HG02870 (cell line): ENCODE measurements at regions not wholly inside any gene's neighbourhood (a gene's known extent, or its start where the extent isn't known, plus 50 kb on each side); places are given as distances from the start of the nearest gene placed in this dataset.
A peak's percentile ranks its signal among the peaks of the same experiment; 100 is the strongest.

Source experiments
- ATAC-seq: cut with Tn5 transposase; IDR thresholded peaks from one replicate; pipeline ENCODE4 v1.9.1; 2021; ENCODE audit warnings: mild to moderate bottlenecking, moderate library complexity; ENCODE audit not compliant: unreplicated experiment

DNA sequence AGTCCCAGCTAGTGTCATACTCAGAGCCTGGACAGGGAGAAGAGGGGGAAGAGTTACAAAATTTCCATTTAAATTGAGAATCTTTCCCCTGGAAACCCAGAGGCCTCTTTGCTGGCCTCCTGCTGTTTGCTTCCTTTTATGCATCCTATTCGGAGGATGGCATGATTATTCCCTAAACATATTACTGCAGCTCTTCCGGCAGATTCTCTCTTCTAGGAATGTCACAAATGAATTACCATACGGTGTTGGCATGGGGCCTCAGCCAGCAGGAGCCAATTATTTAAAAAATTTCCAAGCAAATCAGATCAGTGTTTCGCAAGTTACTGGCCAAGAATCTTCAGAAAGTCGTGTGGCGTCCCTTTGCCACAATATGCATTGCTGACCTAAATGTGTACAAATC lies 326.7 kb upstream of the NCAM1 start:
- ATAC-seq: no peak

DNA sequence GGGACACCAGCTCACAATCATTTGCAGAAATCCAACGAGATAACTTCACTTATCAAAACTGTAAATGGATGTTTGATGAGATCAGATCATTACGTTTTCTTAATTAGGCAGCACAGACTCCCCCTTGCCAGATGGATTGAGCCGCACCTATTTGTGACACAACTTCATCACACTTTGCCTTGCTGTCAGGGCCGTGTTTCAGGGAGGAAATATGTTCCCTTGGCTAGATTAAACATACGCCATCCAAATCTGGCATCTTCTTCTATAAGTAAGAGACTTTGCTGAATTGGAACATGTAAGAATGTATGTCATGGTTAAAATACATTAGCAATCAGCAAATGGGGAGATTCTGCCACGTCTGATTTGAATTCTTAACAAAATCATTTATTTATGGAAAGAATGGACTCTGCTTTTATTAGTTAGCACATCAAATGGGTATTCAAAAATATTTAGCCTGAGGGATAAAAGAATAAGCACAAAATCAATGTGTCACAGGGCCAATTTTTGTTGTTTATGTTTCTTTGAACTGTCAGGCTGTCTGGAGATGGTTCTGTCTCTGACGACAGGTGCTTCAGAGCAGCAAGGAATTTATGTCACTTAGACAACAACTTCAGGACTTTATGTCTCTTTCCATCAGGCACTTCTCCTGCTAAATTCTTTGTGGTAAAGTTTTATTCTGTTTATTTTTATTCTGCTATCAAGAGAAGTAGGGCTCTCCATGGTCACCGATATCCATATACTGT lies 326.1 kb upstream of the NCAM1 start:
- ATAC-seq: no peak

DNA sequence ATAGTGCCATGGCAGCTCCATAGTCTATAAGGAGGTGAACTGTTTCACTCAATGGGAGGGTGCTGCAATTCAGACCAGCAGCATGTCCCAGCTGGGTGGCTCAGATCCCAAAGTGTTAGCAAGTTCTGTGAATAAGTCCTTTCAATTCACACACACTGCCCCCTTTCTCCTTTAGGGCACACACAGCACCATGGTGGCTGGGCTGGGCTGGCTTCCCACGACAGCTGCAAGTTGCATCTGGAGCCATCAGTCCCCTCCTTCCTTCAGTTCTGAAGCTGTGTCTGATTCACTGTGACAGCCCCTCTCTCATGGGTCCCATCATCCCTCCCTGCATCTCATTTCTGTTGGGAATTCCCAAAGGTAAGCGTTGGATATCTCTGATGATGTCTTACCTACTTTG lies 324.1 kb upstream of the NCAM1 start:
- ATAC-seq: no peak

DNA sequence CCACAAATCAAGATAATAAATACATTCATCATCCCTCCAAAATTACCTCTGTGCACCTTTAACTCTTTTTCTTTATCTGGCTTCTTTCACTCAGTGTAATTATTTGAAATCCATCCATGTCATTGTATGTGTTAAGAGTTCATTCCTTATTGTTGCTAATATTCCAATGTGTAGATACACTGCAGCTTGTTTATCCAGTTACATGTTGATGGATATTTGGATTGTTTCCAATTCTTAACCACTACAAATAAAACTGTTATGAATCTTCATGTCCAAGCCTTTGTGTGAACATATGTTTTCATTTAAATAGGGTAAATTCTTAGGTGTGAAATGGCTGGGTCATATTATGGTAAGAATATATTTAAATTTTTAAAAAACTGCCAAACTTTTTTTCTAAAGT lies 323.3 kb upstream of the NCAM1 start:
- no peak for ATAC-seq

DNA sequence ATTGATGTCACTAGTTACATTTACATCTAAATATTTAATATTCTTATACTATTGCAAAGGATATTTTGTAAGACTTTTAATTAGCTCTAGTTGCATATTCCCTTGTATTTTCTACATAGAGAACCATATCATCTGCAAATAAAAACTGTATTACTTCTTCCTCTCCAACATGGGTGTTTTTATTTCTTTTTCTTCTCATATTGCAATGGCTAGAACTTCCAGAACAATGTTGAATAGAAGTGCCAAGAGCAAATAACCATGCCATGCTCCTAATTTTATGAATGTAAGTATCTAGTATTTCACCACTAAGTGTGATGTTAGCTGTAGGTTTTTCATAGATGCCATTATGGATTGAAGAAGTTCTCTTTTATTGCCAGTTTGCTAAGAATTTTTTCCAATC lies 321.8 kb upstream of the NCAM1 start:
- ATAC-seq: no peak

- ATAC-seq: no peak
These were observed 317.8 kb upstream of the NCAM1 start for GRCh38 chr11:112643416-112643815.

- peak; percentile 91 for ATAC-seq
These were observed 316.6 kb upstream of the NCAM1 start for GRCh38 chr11:112644410-112645131.

DNA sequence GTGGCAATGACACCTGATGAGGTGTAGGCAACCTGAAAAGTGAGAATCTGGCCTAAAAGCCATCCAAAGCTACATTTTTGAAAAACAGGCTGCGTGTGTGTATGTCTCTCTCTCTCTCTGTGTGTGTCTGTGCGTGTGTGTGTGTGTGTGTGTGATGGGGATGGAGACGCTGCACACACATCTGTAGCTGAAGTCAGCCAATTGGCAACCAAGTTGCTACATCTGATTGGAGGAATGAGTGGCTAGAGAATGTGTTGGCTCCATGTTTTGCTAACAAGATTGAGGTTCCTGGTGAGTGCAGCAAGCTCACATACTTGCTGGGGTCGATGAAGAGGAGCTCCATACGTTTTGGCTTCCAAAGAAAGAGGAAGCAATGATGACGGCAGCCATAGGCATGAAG lies 311.4 kb upstream of the NCAM1 start:
- no peak for ATAC-seq

DNA sequence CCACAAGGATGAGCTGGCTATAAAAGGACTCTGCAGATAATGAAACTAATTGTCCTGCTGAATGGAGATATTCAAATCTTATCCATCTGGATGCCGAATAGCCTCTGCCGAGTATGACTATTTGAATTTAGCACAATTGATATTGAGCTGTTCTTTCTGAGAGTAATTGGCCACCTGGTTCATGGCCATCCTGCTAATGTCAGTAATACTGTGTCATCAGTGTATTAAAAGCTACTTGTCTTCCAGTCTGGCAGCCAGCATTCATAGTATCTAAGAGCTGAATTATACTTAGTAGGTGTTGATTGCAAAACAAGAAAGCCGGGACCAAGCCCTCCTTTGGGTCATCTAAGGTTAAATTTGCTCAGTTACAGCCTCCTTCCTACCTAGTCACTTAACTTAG lies 310.7 kb upstream of the NCAM1 start:
- no peak for ATAC-seq

GRCh38 chr11:112651386-112651785 lies 309.8 kb upstream of the NCAM1 start:
- no peak for ATAC-seq

DNA sequence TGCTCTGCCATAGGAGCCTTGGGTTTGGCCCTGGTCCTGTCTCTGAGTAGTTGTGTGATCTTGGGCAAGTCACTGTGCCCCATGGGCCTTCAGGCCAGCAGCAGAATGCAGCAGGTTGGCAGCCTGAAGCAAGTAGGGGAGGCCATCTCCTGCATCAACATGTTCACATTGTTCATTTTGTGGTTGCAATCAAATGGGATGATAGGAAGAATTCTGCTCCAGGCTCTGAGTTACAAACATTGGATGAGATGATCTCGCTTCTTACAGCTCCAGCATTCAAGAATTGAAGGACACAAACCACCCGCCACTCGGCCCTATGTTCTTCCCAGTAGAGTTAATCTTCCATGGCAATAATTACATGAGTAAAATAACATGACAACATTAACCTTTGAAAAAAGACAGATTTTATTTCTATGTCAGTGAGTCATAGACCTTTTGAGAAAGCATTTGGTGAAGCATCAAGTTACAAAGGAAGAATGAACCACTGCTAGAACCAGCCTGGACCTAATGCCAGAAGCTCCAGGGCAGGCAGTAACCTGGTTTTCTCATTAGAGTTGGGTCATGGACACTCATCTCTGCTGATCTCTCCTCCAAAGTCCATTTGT lies 308.3 kb upstream of the NCAM1 start:
- ATAC-seq: no peak

GRCh38 chr11:112655371-112655770 lies 305.8 kb upstream of the NCAM1 start:
- no peak for ATAC-seq

GRCh38 chr11:112656772-112657428 lies 304.3 kb upstream of the NCAM1 start:
- no peak for ATAC-seq

- ATAC-seq: no peak
These were observed 302.8 kb upstream of the NCAM1 start for GRCh38 chr11:112658431-112658878.

DNA sequence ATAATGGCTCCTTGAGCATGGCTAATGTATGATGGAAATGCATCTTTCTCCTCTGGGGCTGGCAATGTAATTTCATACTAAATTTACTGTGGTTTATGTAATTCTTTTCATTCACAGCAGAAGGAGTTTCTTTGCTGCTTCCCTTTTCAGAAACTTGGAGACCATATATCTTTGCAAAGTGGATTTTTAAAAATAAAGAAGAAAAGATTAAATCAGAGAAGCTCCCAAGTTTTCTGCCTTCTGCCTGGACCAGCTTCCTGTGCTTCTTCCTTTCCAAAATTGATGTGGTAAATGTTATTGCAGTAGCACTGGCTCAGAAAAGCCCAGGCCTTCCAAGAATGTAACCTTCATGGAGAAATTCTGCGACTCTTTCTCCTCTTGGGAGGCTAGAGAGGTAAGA lies 300.1 kb upstream of the NCAM1 start:
- ATAC-seq: no peak

DNA sequence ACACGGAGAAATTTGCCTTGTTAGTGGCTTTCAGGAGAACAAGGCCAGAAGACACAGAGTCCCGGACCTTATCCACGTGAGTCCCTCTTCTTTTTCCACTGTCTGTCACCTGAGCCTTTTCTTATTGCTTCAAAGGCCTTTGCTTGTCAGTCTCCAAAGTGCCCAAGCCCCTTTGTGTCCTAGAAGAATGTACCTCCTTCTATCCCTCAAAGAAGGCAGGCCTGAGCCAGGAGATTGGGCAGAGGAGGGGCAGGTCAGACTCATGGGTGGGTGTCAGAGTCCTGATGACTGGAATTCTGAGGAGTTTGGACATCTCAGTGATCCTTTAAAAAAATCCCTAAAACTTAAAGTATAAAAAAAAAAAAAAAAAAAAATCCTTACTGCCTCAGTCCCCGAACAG lies 299.6 kb upstream of the NCAM1 start:
- no peak for ATAC-seq

DNA sequence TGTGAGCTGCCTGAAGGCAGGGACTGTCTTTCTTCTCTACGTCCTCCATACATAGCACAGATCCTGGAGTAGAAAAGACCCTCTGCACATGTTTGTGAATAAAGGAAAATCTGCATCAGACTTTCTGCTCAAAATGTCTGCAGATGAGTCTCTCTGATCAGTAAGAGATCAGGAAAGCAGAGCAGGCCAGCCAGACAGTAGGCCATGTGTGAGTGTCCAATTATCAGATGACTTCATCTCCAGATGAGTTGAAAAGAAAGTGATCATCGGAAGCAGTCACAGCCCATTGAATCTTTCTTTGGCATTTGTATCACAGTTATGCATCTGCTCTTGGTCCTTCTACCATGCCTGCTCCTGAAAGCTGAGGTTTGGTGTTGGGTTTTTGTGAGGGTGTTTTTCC lies 298.7 kb upstream of the NCAM1 start:
- no peak for ATAC-seq

GRCh38 chr11:112663947-112664634 lies 297.1 kb upstream of the NCAM1 start:
- no peak for ATAC-seq

GRCh38 chr11:112665291-112665690 lies 295.9 kb upstream of the NCAM1 start:
- no peak for ATAC-seq

DNA sequence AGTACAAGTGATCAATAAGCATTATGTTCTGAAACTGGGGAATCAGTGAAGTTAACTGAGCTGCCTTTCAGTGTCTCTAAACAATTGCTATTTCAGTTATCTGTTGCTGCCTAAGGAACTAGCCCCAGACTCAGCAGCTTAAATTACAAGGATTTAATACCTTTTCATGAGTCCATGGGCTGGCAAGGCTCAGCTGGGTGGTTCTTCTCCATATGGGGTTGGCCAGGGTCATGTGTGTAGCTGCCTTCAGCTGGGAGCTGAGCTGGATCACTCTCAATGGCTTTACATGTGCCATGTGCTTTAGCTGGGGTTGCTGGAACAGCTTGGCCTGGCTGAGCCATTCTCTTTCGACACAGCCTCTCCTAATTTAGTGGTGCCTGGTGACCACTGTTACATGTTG lies 295.0 kb upstream of the NCAM1 start:
- ATAC-seq: no peak
